Right lobe of liver (tissue), 6 donors: ENCODE measurements at regions not wholly inside any gene's neighbourhood (a gene's known extent, or its start where the extent isn't known, plus 50 kb on each side); places are given as distances from the start of the nearest gene placed in this dataset.

Source experiments
- ATAC-seq, 4 donors: fragments of 200-7000 bp; cut with Tn5 transposase; one replicate each; pipeline ENCODE4 v1.9.1; 2020; ENCODE audit warnings: mild to moderate bottlenecking in 4 of 4, moderate library complexity in 4 of 4
- DNase-seq, 3 donors: peaks; one replicate each; pipeline ENCODE4 v3.0.0-alpha.2; 2020
- H3K27ac ChIP-seq, 3 donors: fragments of 200-600 bp; one replicate each; pipeline ENCODE4 v1.8.0; 2022
- H3K27me3 ChIP-seq, 2 donors: fragments of 200-600 bp; one replicate each; pipeline ENCODE4 v1.8.0; 2022
- H3K36me3 ChIP-seq, 4 donors: fragments of 200-600 bp; sonication (generic) in 1 of 4; one replicate each; pipeline versions ENCODE4 v1.5.1 to v1.8.0; 2017 to 2022; ENCODE audit warnings: control low read depth in 1 of 4
- H3K4me1 ChIP-seq, 4 donors: fragments of 200-600 bp; sonication (generic) in 1 of 4; one replicate each; pipeline versions ENCODE4 v1.5.1 to v1.8.0; 2017 to 2022; ENCODE audit warnings: control low read depth in 1 of 4
- H3K4me3 ChIP-seq, 3 donors: fragments of 200-600 bp; one replicate each; pipeline ENCODE4 v1.8.0; 2022
- H3K9me3 ChIP-seq, 4 donors: fragments of 200-600 bp; sonication (generic) in 1 of 4; one replicate each; pipeline versions ENCODE4 v1.5.1 to v1.8.0; 2017 to 2022; ENCODE audit warnings: control low read depth in 1 of 4
- POLR2A ChIP-seq: fragments of 450-650 bp; IDR thresholded peaks from one replicate; pipeline ENCODE4 v1.6.1; 2017; ENCODE audit warnings: antibody characterized with exemption, mild to moderate bottlenecking
- WGBS: methylation state at CpG from one replicate; pipeline ENCODE4 v1.1.6; 2018; ENCODE audit warnings: low coverage, low lambda C conversion rate; ENCODE audit not compliant: insufficient coverage; ENCODE audit errors: missing lambda C conversion rate; 5-methylcytosine and 5-hydroxymethylcytosine counted together
- intact Hi-C, 2 donors: fragments of 100-400 bp; cut with DNase I; formaldehyde crosslinking; loops; one replicate each; pipeline versions ENCODE4 v1.11.2 to v1.14.1; 2022
- TF ChIP-seq, protein P1 (sequence below), 4 donors: fragments of 200-600 bp in 3 of 4; fragments of 450-650 bp in 1 of 4; IDR thresholded peaks; one replicate each; pipeline versions ENCODE4 v1.5.1 to v1.8.0; 2016 to 2022; ENCODE audit warnings: antibody characterized with exemption in 4 of 4, mild to moderate bottlenecking in 2 of 4
- donor health status: DM: no; HTN: yes; CAD: no.
- donor health status: DM: no; HTN: no; CAD: no.
- donor health status: DM: no; HTN: no; CAD: no.
- donor health status: DM: no; HTN: yes; CAD: no.
- donor health status: DM: no; HTN: yes; CAD: no.

DNA sequence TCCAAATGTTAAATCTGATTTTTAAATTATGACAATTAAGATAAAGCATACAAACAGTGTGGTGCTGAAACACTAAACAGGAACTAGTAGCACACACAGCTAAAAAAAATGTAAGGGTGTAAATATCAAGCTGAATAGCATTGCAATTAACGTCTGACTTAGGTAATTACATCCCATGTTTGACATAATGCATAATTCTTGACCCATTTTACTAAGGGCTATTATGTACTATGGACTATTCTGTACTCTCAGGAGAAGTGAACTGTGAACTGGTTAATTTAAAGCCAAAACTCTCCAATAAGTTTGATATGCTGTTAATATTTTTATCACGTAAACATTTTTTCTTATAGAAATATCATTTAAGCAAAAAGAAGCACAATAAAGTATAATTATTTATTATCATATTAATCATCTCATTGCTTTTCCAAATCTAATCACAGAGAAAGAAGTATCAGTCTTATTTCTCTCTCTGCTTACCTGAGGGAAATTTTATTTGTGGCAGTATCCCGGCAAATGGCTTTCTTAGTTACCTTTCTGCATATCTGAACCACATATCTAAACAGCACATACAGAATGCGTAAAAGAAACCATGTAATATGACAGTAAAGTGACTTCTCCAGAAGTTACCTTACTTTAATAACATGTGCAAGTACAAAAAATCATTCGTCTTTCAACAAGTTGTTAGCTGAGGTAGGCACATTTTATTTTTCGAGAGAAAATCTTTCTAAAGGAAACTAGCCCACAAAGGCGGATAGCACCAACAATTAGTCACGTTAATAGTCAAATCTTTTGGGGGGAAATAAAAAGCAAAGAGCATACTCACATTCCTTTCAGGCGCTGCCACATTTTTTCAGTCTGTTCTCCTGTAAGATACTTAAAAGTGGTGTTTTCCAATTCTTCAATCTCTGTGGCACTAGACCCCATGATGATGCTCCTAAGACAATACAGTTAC lies 94.9 kb upstream of the PDE1A start:
- no peaks in the 10 kb centered on the region for H3K4me1 ChIP-seq
- H3K9me3 ChIP-seq = no peaks in the 10 kb centered on the region
- intact Hi-C loops = no loop called here
- no peak for TF ChIP-seq POLR2A
- TF ChIP-seq, protein P1, sequence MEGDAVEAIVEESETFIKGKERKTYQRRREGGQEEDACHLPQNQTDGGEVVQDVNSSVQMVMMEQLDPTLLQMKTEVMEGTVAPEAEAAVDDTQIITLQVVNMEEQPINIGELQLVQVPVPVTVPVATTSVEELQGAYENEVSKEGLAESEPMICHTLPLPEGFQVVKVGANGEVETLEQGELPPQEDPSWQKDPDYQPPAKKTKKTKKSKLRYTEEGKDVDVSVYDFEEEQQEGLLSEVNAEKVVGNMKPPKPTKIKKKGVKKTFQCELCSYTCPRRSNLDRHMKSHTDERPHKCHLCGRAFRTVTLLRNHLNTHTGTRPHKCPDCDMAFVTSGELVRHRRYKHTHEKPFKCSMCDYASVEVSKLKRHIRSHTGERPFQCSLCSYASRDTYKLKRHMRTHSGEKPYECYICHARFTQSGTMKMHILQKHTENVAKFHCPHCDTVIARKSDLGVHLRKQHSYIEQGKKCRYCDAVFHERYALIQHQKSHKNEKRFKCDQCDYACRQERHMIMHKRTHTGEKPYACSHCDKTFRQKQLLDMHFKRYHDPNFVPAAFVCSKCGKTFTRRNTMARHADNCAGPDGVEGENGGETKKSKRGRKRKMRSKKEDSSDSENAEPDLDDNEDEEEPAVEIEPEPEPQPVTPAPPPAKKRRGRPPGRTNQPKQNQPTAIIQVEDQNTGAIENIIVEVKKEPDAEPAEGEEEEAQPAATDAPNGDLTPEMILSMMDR (IDR thresholded peaks at IDR 0.05) = no peak
- H3K36me3 ChIP-seq = no peaks in the 10 kb centered on the region
- no peak overlapping the region for H3K27ac ChIP-seq
- WGBS = 51% methylated on average over 9 of the region's 9 CpGs
- DNase-seq (no peak), ATAC-seq (no peak)
- H3K27me3 ChIP-seq = no peaks in the 10 kb centered on the region
- no peak overlapping the region for H3K4me3 ChIP-seq

DNA sequence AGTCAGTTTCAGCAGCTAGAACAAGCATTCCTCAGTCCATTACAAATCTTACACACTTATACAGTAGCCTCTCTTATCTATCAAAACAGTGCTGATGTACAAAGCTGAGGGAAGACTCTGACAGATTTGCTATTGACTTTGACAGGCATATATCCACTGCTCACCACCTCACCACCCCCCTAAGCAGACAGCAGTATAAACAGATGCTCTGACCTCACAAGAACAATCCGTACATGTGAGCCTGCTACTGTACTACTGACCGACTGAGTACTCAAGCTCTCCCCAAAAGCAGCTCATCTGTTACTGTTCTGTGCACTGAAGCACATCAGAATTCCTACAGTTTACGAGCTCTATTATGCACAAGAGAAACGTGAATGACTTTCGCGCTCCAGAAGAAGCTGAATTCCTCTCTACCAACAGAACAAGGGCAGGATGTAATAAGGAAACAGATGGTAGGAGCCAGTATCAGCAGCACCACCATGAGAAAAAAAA lies 95.6 kb upstream of the PDE1A start:
- ATAC-seq = no peak
- no peaks in the 10 kb centered on the region for H3K36me3 ChIP-seq
- WGBS = 27% methylated on average over 6 of the region's 6 CpGs
- no peak overlapping the region for H3K4me3 ChIP-seq
- intact Hi-C loops = no loop called here
- no peak overlapping the region for H3K27ac ChIP-seq
- no peaks in the 10 kb centered on the region for H3K4me1 ChIP-seq
- DNase-seq = no peak
- no peak for TF ChIP-seq POLR2A
- TF ChIP-seq, protein P1 (IDR thresholded peaks at IDR 0.05) = no peak
- H3K27me3 ChIP-seq = no peaks in the 10 kb centered on the region
- no peaks in the 10 kb centered on the region for H3K9me3 ChIP-seq

DNA sequence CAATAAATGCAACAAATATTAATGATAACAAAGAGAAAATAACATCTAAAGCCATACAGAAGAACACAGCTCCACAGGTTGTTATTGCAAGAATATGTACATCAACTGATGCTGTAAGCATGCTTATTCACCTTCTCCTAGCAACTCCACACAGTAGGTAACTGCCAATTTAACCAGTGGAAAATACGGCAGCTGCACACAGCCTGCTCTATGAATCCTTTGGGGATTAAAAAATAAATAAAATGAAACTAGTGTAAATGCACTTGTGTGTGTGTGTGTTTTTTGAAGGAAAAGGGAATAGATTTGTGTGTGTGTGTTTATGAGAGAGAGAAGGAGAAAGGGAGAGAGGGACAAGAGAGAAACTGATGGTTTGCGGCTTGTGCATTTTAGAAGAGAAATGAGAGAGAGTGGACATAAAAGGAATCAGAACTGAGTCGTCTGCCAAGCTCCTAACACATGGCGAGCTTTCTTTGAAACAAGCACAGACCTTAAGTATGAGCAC lies 96.2 kb upstream of the PDE1A start:
- Histone ChIP-seq H3K4me1 (no peaks in the 10 kb centered on the region), H3K27ac (no peak overlapping the region), H3K9me3 (no peaks in the 10 kb centered on the region), H3K27me3 (no peaks in the 10 kb centered on the region), H3K36me3 (no peaks in the 10 kb centered on the region), H3K4me3 (no peak overlapping the region)
- 38% methylated on average over 4 of the region's 4 CpGs for WGBS
- TF ChIP-seq POLR2A = no peak
- TF ChIP-seq, protein P1 (IDR thresholded peaks at IDR 0.05) = no peak
- ATAC-seq (no peak), DNase-seq (no peak)
- intact Hi-C loops = no loop called here

DNA sequence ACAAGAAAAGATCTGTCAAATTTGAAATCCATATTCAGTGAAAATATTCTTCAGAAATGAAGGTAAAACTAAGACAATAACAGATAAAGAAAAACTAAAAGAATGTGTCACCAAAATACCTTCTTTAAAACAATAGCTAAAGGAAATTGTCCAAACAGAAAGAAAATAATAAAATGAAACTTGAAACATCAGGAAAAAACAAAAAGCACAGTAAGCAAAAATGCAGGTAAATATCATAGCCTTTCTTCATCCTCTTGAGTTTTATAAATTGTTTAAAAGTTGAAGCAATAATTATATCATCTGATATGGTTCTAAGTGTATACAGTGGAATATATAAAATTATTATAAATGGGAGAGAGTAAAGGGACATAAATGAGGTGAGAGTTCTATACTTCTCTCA lies 103.8 kb upstream of the PDE1A start:
- H3K4me3 ChIP-seq = no peak overlapping the region
- no peak for TF ChIP-seq POLR2A
- TF ChIP-seq, protein P1 (IDR thresholded peaks at IDR 0.05) = no peak
- ATAC-seq = no peak
- H3K27ac ChIP-seq = no peak overlapping the region
- intact Hi-C loops = no loop called here
- H3K36me3 ChIP-seq = no peaks in the 10 kb centered on the region
- no peaks in the 10 kb centered on the region for H3K9me3 ChIP-seq
- no peaks in the 10 kb centered on the region for H3K27me3 ChIP-seq
- no peaks in the 10 kb centered on the region for H3K4me1 ChIP-seq
- DNase-seq = no peak
